AG04449 (cell line): ENCODE measurements at regions not wholly inside any gene's neighbourhood (a gene's known extent, or its start where the extent isn't known, plus 50 kb on each side); places are given as distances from the start of the nearest gene placed in this dataset.
"Not testable (repeated sequence)": the region's sequence is repeated elsewhere in the genome, so short reads cannot be mapped to it uniquely, and the experiment has no call there.

Experiments used
- CTCF ChIA-PET: fragments of 350-600 bp; formaldehyde crosslinking; extraction: SDS; loops from one replicate; lab custom pipeline; 2021; ENCODE audit warnings: antibody characterized with exemption; lab: Yijun Ruan, JAX
- POLR2A ChIA-PET: fragments of 400-600, 350-600 bp; formaldehyde crosslinking; extraction: SDS; loops from one replicate; lab custom pipeline; 2020; ENCODE audit warnings: antibody characterized with exemption, inconsistent platforms; lab: Yijun Ruan, JAX
- DNase-seq: peaks from one replicate; pipeline ENCODE4 v3.0.0-alpha.2; 2010; ENCODE audit warnings: low read depth, low spot score
- H3K4me3 ChIP-seq: 2 replicates; pipeline ENCODE4 v1.5.1; 2011; ENCODE audit warnings: low read depth, mild to moderate bottlenecking, control low read depth, low read length
- CTCF ChIP-seq: IDR thresholded peaks from one replicate; pipeline ENCODE4 v1.5.1; 2011; ENCODE audit warnings: mild to moderate bottlenecking, moderate library complexity, low read length, control low read depth, inconsistent platforms; ENCODE audit not compliant: insufficient read depth; ENCODE audit errors: missing control alignments

DNA sequence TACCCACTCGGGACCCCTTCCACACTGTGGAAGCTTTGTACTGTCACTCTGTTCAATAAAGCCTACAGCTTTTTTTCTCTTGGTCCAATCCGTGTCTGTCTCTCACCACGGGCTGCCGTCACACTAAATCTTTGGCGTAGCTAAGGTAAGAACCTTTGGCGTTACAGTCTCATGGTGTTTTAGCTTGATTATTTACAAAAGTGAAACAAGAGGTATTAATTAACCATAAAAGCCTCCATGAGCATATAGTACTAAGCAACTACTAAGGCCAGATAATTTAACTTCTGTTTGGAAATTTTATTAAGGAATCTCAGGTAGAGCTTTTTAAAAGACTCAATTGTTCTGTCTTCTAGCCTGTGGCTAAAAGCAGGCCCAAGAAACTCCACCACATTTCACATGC is 370.7 kb upstream of the TRPC7 start:
- DNase-seq: no peak

GRCh38 chr5:136735611-136736010 is 370.3 kb upstream of the TRPC7 start:
- POLR2A ChIA-PET, H3K4me3 ChIP-seq, DNase-seq, CTCF ChIA-PET: not testable (repeated sequence)

More for the DNA sequence above, 370.7 kb upstream of the TRPC7 start:
- TF ChIP-seq CTCF: no peak
- ChIA-PET POLR2A (interaction anchor here (0.5 kb wide), 1 partner anchor 53 kb away, joined by 3 read pairs; no protein-coding TSS in a partner anchor), CTCF (no interaction called here)
- no peak overlapping the region for H3K4me3 ChIP-seq

GRCh38 chr5:136734628-136735027 is 369.3 kb upstream of the TRPC7 start:
- no peak for DNase-seq
- no peak for TF ChIP-seq CTCF
- no peak overlapping the region for H3K4me3 ChIP-seq
- POLR2A ChIA-PET: no interaction called here
- CTCF ChIA-PET: no interaction called here

DNA sequence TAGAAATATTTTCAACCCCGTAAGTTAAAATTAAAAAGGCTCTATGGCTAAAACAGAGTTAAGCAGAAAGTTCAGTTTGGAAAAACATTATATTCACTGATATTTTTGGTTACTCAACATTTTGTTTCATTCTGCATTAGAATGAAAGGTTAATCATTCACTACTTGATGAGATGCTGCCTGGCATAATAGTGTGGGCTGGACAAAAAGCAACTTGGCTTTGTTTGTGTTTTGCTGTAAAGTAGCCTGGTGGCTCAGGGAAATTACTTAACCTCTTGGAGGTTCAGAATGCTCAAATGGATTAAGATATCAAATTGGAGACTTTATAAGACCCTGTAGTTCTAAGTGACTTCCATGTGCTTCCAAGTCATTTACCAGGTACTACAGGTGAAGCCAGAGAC is 367.4 kb upstream of the TRPC7 start:
- ChIA-PET CTCF (interaction anchor here (0.7 kb wide), 1 partner anchor 482 kb away, joined by 3 read pairs; no protein-coding TSS in a partner anchor), POLR2A (no interaction called here)
- TF ChIP-seq CTCF: no peak
- DNase-seq: no peak
- no peak overlapping the region for H3K4me3 ChIP-seq

- no peak for TF ChIP-seq CTCF
- CTCF ChIA-PET: no interaction called here
- no peak for DNase-seq
- H3K4me3 ChIP-seq: no peak overlapping the region
- POLR2A ChIA-PET: interaction anchor here (2.1 kb wide), 1 partner anchor 18 kb away, joined by 4 read pairs; no protein-coding TSS in a partner anchor
Observed at GRCh38 chr5:136731241-136731900, 366.0 kb upstream of the TRPC7 start.

DNA sequence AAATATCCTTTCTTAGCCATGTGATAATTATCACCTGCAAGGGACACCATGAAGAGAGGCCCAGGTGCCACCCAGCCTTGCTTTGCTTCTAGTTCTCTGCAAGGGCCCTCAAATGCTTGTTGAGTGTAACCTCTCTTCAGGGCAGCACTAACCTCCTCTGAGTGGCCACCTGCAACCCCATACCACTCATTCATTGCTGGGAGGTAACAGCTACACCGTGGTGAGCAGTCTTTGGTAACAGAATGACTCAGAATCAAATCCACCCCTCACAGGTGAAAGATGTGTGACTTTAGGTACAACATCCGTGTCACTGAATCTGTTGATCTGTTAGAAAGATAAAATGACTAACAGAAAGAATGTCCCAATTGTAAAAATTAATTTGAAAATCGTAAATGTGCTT is 365.1 kb upstream of the TRPC7 start:
- no peak for DNase-seq
- CTCF ChIA-PET: no interaction called here
- POLR2A ChIA-PET: interaction anchor here (2.1 kb wide), 1 partner anchor 19 kb away, joined by 4 read pairs; no protein-coding TSS in a partner anchor
- no peak overlapping the region for H3K4me3 ChIP-seq
- no peak for TF ChIP-seq CTCF

- ChIA-PET CTCF (interaction anchor here (1.4 kb wide), 1 partner anchor 20 kb away, joined by 4 read pairs; no protein-coding TSS in a partner anchor), POLR2A (interaction anchor here (2.1 kb wide), 1 partner anchor 20 kb away, joined by 4 read pairs; no protein-coding TSS in a partner anchor)
- H3K4me3 ChIP-seq: no peak overlapping the region
- peak; percentile 89 for DNase-seq
- TF ChIP-seq CTCF: no peak
Observed at GRCh38 chr5:136729901-136730355, 364.6 kb upstream of the TRPC7 start.
